HUES64 (cell line): ENCODE measurements at regions not wholly inside any gene's neighbourhood (a gene's known extent, or its start where the extent isn't known, plus 50 kb on each side); places are given as distances from the start of the nearest gene placed in this dataset.
"Not testable (repeated sequence)": the region's sequence is repeated elsewhere in the genome, so short reads cannot be mapped to it uniquely, and the experiment has no call there.

Source experiments
- H3K27ac ChIP-seq: 2 replicates; pipeline ENCODE4 v1.7.0; 2013; ENCODE audit warnings: low read depth, low read length, inconsistent platforms
- H3K27me3 ChIP-seq: 2 replicates; pipeline ENCODE4 v1.6.1; 2013; ENCODE audit warnings: mild to moderate bottlenecking, low read length; ENCODE audit not compliant: insufficient read depth
- H3K36me3 ChIP-seq: 2 replicates; pipeline ENCODE4 v1.6.1; 2013; ENCODE audit warnings: mild to moderate bottlenecking, low read length; ENCODE audit not compliant: insufficient read depth
- H3K4me1 ChIP-seq: 2 replicates; pipeline ENCODE4 v1.6.1; 2013; ENCODE audit warnings: mild to moderate bottlenecking, low read length, moderate library complexity; ENCODE audit not compliant: insufficient read depth
- H3K4me3 ChIP-seq: 2 replicates; pipeline ENCODE4 v1.5.1; 2013; ENCODE audit warnings: mild to moderate bottlenecking, low read length, moderate library complexity
- H3K9ac ChIP-seq: 2 replicates; pipeline ENCODE4 v1.6.1; 2013; ENCODE audit warnings: mild to moderate bottlenecking, low read depth, low read length
- H3K9me3 ChIP-seq: 2 replicates; pipeline ENCODE4 v1.6.1; 2013; ENCODE audit warnings: low read depth, low read length; ENCODE audit not compliant: insufficient read depth
- WGBS: fragments of 150-250, 120-280 bp; methylation state at CpG from one replicate; pipeline ENCODE4 v1.1.7; 2013; ENCODE audit warnings: missing lambda C conversion rate; 5-methylcytosine and 5-hydroxymethylcytosine counted together

DNA sequence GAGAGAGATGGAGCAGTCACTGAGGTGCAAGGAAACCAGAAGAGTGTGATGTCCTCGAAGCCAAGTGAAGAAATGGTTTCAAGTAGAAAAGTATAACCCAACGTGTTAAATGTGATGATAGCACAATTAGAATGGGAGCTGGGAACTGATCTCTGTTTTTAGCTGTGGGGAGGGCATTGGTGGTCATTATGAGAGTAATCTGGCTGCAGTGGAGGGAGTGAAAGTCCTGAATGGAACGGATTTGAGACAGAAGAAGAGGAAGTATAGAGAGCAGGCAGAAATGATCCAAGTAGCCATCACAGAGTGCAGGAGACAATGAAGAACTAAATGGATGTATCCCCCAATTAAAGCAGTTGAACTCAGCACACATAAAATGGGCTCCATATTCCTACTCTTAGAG, 235.3 kb downstream of the IGSF11 start:
- Histone ChIP-seq H3K9me3 (no peaks in the 10 kb centered on the region), H3K9ac (no peak overlapping the region), H3K36me3 (no peaks in the 10 kb centered on the region), H3K27me3 (no peaks in the 10 kb centered on the region), H3K4me1 (no peaks in the 10 kb centered on the region), H3K27ac (no peak overlapping the region), H3K4me3 (no peak overlapping the region)
- 90% methylated on average over 3 of the region's 3 CpGs for WGBS

DNA sequence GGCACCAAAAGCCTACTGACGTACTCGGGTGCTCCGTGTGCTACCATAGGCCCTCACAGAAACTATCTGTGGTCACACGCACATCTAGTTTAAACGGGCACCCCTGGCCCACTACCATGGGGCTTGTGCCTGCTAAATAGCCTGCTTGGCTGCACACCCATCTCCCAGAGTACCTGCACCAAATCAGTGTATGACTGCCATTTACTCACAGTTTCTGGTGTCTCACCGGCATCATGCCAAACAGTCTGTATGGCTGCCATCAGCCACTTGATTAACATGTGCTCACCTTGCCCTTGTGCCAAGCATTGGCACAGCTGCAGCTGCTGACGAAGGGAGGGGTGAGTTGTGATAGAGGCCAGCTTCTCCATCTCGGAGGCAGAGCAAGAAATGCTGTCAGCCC, 232.7 kb downstream of the IGSF11 start:
- Histone ChIP-seq H3K9me3 (no peaks in the 10 kb centered on the region), H3K4me3 (no peak overlapping the region), H3K9ac (no peak overlapping the region), H3K27ac (no peak overlapping the region), H3K27me3 (no peaks in the 10 kb centered on the region), H3K4me1 (no peaks in the 10 kb centered on the region), H3K36me3 (no peaks in the 10 kb centered on the region)
- WGBS: 92% methylated on average over 8 of the region's 8 CpGs

- no peaks in the 10 kb centered on the region for H3K9me3 ChIP-seq
- H3K27me3 ChIP-seq: no peaks in the 10 kb centered on the region
- H3K4me3 ChIP-seq: no peak overlapping the region
- no peaks in the 10 kb centered on the region for H3K36me3 ChIP-seq
- WGBS: 94% methylated on average over 13 of the region's 13 CpGs
- no peak overlapping the region for H3K9ac ChIP-seq
- H3K4me1 ChIP-seq: no peaks in the 10 kb centered on the region
- no peak overlapping the region for H3K27ac ChIP-seq
Observed at GRCh38 chr3:118802325-118803095, 232.1 kb downstream of the IGSF11 start.

- H3K4me3 ChIP-seq: no peak overlapping the region
- no peaks in the 10 kb centered on the region for H3K9me3 ChIP-seq
- 95% methylated on average over 2 of the region's 3 CpGs for WGBS
- no peaks in the 10 kb centered on the region for H3K27me3 ChIP-seq
- H3K9ac ChIP-seq: no peak overlapping the region
- no peaks in the 10 kb centered on the region for H3K4me1 ChIP-seq
- H3K36me3 ChIP-seq: no peaks in the 10 kb centered on the region
- no peak overlapping the region for H3K27ac ChIP-seq
Observed at GRCh38 chr3:118803096-118803476, 231.6 kb downstream of the IGSF11 start.

GRCh38 chr3:118805007-118805406, 229.6 kb downstream of the IGSF11 start:
- Histone ChIP-seq H3K4me3 (no peak overlapping the region), H3K9me3 (no peaks in the 10 kb centered on the region), H3K27me3 (no peaks in the 10 kb centered on the region), H3K9ac (no peak overlapping the region), H3K36me3 (no peaks in the 10 kb centered on the region), H3K27ac (no peak overlapping the region), H3K4me1 (no peaks in the 10 kb centered on the region)
- WGBS: 97% methylated on average over 2 of the region's 2 CpGs

DNA sequence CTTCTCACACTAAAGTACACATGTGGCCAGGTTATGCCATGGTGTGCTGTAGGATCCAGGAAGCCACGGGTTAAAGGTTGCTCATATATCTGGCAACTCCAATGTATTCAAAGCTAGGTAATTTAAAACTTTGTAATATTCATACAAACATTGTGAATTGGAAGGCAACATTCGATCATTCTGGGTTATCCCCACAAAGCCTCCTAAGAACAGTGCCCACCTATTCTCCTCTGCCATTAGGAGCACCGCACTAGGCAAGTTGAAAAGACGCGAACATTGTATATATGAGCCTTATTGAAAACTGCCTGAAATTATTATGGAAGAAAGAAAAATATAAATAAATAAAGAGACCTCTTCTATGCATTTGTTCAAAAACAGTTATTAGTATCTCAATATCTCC, 228.2 kb downstream of the IGSF11 start:
- Histone ChIP-seq H3K27ac (no peak overlapping the region), H3K9ac (no peak overlapping the region), H3K27me3 (no peaks in the 10 kb centered on the region), H3K36me3 (no peaks in the 10 kb centered on the region), H3K9me3 (no peaks in the 10 kb centered on the region), H3K4me3 (no peak overlapping the region), H3K4me1 (no peaks in the 10 kb centered on the region)
- 97% methylated on average over 3 of the region's 5 CpGs for WGBS

DNA sequence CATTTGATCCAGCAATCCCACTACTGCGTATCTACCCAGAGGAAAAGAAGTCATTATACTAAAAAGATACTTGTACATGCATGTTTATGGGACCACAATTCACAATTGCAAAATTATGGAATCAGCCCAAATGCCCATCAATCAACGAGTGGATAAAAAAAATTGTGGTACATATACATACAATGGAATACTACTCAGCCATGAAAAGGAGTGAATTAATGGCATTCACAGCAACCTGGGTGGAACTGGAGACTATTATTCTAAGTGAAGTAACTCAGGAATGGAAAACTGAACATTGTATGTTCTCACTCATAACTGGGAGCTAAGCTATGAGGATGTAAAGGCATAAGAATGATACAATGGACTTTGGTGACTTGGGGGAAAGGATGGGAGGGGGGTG, 227.3 kb downstream of the IGSF11 start:
- not testable (repeated sequence) for H3K4me3 ChIP-seq, H3K36me3 ChIP-seq, H3K4me1 ChIP-seq, H3K9ac ChIP-seq, H3K27me3 ChIP-seq, H3K9me3 ChIP-seq, H3K27ac ChIP-seq
- 100% methylated on average over 1 of the region's 2 CpGs for whole genome bisulfite sequencing

GRCh38 chr3:118808723-118809122, 225.9 kb downstream of the IGSF11 start:
- 66% methylated on average over 6 of the region's 6 CpGs for WGBS
- no peak overlapping the region for H3K4me3 ChIP-seq

GRCh38 chr3:118809696-118810498, 224.7 kb downstream of the IGSF11 start:
- no peak overlapping the region for H3K4me3 ChIP-seq
- 90% methylated on average over 6 of the region's 9 CpGs for WGBS

More at GRCh38 chr3:118808723-118809122, 225.9 kb downstream of the IGSF11 start:
- Histone ChIP-seq H3K36me3 (no peaks in the 10 kb centered on the region), H3K27ac (no peak overlapping the region), H3K9ac (no peak overlapping the region), H3K9me3 (no peaks in the 10 kb centered on the region), H3K4me1 (no peaks in the 10 kb centered on the region), H3K27me3 (no peaks in the 10 kb centered on the region)

DNA sequence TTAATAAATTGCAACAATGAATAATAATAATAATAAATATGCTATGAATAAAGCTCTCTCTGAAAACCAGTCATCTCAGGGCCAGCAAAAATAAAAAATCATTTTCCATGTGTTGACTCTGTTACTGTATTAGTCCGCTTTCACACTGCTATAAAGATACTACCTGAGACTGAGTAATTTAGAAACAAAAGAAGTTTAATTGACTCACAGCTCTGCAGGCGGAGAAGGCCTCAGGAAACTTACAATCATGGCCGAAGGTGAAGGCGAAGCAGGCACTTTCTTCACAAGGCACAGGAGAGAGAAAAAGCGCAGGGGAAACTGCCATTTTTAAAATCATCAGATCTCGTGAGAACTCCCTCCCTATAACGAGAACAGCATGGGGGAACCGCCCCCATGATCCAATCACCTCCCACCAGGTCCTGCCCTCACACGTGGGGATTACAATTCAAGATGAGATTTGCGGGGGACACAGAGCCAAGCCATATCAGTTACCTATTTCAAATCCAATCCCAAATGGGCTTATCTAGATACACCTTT, 224.1 kb downstream of the IGSF11 start:
- no peak overlapping the region for H3K27ac ChIP-seq
- no peaks in the 10 kb centered on the region for H3K27me3 ChIP-seq
- 82% methylated on average over 10 of the region's 10 CpGs for WGBS
- H3K4me3 ChIP-seq: no peak overlapping the region
- H3K4me1 ChIP-seq: no peaks in the 10 kb centered on the region
- no peaks in the 10 kb centered on the region for H3K36me3 ChIP-seq
- H3K9ac ChIP-seq: no peak overlapping the region
- no peaks in the 10 kb centered on the region for H3K9me3 ChIP-seq

More at GRCh38 chr3:118809696-118810498, 224.7 kb downstream of the IGSF11 start:
- Histone ChIP-seq H3K27ac (no peak overlapping the region), H3K9me3 (no peaks in the 10 kb centered on the region), H3K9ac (no peak overlapping the region), H3K27me3 (no peaks in the 10 kb centered on the region), H3K4me1 (no peaks in the 10 kb centered on the region), H3K36me3 (no peaks in the 10 kb centered on the region)

GRCh38 chr3:118811236-118811732, 223.4 kb downstream of the IGSF11 start:
- no peak overlapping the region for H3K9ac ChIP-seq
- no peaks in the 10 kb centered on the region for H3K27me3 ChIP-seq
- no peak overlapping the region for H3K4me3 ChIP-seq
- WGBS: 92% methylated on average over 2 of the region's 3 CpGs
- H3K36me3 ChIP-seq: no peaks in the 10 kb centered on the region
- no peak overlapping the region for H3K27ac ChIP-seq
- no peaks in the 10 kb centered on the region for H3K9me3 ChIP-seq
- H3K4me1 ChIP-seq: no peaks in the 10 kb centered on the region
